Testis (tissue), 2 donors: ENCODE measurements at regions not wholly inside any gene's neighbourhood (a gene's known extent, or its start where the extent isn't known, plus 50 kb on each side); places are given as distances from the start of the nearest gene placed in this dataset.

Experiments
- POLR2A ChIP-seq: fragments of 450-650 bp; IDR thresholded peaks from one replicate; pipeline ENCODE4 v1.6.1; 2017; ENCODE audit warnings: antibody characterized with exemption, mild to moderate bottlenecking, moderate library complexity
- TF ChIP-seq, protein P1 (sequence below), 3 experiments: fragments of 450-650 bp in 2 of 3; fragments of 200-600 bp in 1 of 3; sonication (generic) in 1 of 3; IDR thresholded peaks; one replicate each; pipeline ENCODE4 v1.5.1; 2016 to 2019; ENCODE audit warnings: antibody characterized with exemption in 3 of 3, mild to moderate bottlenecking in 2 of 3, moderate library complexity in 1 of 3

DNA sequence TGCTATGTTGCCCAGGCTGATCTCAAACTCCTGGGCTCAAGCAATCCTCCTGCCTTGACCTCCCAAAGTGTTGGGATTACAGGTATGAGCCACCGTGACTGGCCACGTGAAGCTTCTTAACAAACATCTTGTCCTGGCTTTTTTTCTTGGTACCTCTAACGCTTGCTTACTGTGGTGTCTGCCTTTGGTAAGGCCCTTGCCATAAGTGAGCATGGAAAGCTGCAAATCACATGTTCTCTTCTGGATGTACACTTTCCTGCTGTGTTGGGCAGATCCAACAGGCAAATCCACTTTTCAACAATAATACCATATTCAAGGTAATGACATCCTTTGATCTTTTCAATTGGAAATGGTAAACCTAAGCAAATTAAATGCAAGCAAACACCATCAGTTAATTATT, 54.6 kb downstream of the ARF6 start:
- TF ChIP-seq, protein P1, sequence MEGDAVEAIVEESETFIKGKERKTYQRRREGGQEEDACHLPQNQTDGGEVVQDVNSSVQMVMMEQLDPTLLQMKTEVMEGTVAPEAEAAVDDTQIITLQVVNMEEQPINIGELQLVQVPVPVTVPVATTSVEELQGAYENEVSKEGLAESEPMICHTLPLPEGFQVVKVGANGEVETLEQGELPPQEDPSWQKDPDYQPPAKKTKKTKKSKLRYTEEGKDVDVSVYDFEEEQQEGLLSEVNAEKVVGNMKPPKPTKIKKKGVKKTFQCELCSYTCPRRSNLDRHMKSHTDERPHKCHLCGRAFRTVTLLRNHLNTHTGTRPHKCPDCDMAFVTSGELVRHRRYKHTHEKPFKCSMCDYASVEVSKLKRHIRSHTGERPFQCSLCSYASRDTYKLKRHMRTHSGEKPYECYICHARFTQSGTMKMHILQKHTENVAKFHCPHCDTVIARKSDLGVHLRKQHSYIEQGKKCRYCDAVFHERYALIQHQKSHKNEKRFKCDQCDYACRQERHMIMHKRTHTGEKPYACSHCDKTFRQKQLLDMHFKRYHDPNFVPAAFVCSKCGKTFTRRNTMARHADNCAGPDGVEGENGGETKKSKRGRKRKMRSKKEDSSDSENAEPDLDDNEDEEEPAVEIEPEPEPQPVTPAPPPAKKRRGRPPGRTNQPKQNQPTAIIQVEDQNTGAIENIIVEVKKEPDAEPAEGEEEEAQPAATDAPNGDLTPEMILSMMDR (IDR thresholded peaks at IDR 0.05), result no peak
- TF ChIP-seq POLR2A, result no peak
